ENCODE measurements at regions not wholly inside any gene's neighbourhood (a gene's known extent, or its start where the extent isn't known, plus 50 kb on each side); places are given as distances from the start of the nearest gene placed in this dataset.

DNA sequence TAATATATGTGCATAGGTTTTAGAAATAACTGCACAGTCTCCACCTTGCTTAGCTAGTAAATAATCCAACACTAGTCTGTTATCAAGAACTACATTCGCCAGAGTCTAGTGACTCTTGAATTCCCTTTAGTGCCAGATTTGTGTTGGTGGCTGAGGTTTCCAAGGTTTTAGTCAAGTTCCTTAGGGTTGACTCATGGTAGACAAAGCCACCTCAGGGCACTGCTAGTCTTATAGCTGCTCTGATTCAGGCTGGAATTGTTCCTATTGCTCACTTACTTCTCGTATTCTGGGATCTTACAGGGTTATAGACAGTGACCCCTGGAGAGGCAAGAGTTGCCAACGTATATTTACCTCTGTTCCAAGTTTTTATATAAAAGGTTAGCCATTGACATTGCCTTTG is 1369.8 kb upstream of the CDH9 start:
- in situ Hi-C loops (cut with MboI; ENCODE audit: low pct_unique_long_range_greater_than_20kb, low sequenced_read_pairs, unreplicated experiment): no loop called here
- no peak for DNase-seq (ENCODE audit: low spot score)
- TF ChIP-seq, protein P1, sequence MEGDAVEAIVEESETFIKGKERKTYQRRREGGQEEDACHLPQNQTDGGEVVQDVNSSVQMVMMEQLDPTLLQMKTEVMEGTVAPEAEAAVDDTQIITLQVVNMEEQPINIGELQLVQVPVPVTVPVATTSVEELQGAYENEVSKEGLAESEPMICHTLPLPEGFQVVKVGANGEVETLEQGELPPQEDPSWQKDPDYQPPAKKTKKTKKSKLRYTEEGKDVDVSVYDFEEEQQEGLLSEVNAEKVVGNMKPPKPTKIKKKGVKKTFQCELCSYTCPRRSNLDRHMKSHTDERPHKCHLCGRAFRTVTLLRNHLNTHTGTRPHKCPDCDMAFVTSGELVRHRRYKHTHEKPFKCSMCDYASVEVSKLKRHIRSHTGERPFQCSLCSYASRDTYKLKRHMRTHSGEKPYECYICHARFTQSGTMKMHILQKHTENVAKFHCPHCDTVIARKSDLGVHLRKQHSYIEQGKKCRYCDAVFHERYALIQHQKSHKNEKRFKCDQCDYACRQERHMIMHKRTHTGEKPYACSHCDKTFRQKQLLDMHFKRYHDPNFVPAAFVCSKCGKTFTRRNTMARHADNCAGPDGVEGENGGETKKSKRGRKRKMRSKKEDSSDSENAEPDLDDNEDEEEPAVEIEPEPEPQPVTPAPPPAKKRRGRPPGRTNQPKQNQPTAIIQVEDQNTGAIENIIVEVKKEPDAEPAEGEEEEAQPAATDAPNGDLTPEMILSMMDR (IDR thresholded peaks at IDR 0.05; ENCODE audit: extremely low read depth, insufficient read depth, missing control alignments): no peak

DNA sequence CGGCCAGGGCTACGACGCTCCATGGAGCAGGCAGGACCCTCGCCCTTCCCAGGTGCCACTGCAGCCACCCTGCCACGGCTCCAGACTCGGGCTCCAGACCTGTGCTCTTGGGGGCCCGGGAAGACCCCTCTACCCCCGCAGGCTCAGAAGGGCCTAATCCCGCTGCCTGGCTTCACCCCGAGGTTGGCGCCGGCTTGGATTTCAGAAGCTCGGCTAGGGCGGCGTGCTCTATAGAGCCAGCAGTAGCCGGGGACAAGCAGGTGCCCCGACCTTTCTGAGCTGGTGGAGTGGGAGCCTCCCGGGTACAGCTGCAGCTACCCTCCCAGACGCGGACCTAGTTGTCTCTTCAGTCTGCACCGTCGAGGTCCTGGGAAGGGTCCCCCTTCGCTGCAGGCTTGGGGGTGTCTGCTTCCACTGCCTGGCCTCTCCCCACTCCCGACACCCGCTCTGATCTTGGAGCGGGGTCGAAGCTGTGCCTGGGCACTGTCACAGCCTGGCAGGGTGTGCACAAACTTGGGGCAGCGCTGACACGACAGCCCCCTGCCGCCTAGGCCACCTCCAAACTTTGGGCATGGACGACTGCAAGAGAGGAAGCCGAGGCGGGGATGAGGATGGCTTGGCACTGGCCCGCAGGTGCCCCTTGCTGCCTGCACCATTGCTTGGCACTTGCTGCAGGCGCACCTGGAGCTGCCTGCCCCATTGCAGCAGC is 1366.1 kb upstream of the CDH9 start:
- in situ Hi-C loops (cut with MboI; ENCODE audit: low pct_unique_long_range_greater_than_20kb, low sequenced_read_pairs, unreplicated experiment): no loop called here
- DNase-seq (ENCODE audit: low spot score): no peak
- TF ChIP-seq, protein P1 (IDR thresholded peaks at IDR 0.05; ENCODE audit: extremely low read depth, insufficient read depth, missing control alignments): no peak

DNA sequence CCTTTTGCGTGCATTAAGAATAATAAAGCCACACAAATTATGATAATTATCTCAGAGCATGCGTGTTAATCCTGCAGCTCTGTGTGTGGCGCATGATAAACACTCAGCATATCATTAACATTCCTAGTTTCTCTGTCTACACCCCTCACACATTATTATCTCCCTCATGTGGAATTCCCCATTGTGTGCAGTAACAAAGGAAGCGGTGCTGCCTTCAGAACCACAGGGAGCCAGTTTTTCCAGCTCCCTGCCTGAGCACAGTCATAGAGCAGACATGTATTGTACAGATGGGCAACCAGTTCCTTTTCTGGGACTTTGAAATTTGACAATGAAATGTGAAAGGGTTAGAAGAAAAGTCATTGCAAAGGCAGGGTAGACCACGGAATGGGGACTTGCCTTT is 1365.5 kb upstream of the CDH9 start:
- in situ Hi-C loops (cut with MboI; ENCODE audit: low pct_unique_long_range_greater_than_20kb, low sequenced_read_pairs, unreplicated experiment): no loop called here
- no peak for DNase-seq (ENCODE audit: low spot score)
- TF ChIP-seq, protein P1 (IDR thresholded peaks at IDR 0.05; ENCODE audit: extremely low read depth, insufficient read depth, missing control alignments): no peak

DNA sequence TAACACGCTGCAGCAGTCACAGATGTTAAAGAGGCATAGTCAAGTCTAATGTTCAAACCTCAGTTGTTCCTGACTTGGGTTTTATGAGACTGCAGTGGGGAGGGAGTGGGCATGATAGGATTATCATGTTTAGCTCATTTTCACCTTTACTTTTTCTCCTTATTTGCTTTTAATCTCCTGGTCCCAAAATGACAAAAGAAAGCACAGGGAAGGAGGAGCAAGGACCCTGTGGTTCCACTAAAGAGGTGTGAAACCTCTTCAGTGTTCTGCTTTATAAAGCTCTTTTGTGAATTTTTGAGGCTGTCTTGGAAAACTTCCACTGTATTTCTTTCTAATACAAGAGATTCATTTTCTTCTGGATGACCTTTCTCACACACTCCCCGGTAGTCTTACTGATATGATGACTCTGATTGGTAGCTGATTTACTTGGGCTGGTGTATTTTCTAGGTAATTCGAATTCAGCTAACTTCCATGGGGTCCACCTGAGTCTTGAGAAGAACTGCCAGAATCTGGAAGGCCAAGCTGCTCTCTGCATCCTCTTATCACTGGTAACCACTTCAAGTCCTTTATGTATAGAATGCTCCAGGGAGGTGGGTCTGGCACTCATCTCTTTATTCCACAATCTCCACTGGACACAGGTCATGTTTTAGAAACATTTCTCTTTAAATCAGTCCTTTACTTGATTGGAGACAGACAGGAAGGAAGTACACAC is 1364.4 kb upstream of the CDH9 start:
- no peak for DNase-seq (ENCODE audit: low spot score)
- TF ChIP-seq, protein P1 (IDR thresholded peaks at IDR 0.05; ENCODE audit: extremely low read depth, insufficient read depth, missing control alignments): no peak
- in situ Hi-C loops (cut with MboI; ENCODE audit: low pct_unique_long_range_greater_than_20kb, low sequenced_read_pairs, unreplicated experiment): no loop called here

DNA sequence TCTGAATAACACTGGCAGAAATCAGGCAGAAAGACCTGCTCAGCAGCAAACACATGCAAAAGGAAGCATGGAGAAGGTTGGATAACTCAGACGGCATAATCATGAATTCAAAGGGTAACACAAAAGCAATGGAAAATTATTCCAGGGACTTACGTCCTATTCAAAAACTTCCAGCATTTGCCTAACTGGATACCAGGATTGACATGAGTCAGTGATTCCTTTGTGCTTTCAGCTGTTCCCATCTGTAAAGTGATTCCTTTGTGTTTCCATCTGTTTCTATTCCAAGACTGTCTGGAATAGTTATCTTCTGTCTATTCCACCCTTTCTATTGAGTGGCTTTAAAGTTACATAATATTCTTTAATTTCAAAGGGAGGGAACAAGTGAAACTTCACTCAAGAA is 1361.7 kb upstream of the CDH9 start:
- DNase-seq (ENCODE audit: low spot score): no peak
- TF ChIP-seq, protein P1 (IDR thresholded peaks at IDR 0.05; ENCODE audit: extremely low read depth, insufficient read depth, missing control alignments): no peak
- in situ Hi-C loops (cut with MboI; ENCODE audit: low pct_unique_long_range_greater_than_20kb, low sequenced_read_pairs, unreplicated experiment): no loop called here

DNA sequence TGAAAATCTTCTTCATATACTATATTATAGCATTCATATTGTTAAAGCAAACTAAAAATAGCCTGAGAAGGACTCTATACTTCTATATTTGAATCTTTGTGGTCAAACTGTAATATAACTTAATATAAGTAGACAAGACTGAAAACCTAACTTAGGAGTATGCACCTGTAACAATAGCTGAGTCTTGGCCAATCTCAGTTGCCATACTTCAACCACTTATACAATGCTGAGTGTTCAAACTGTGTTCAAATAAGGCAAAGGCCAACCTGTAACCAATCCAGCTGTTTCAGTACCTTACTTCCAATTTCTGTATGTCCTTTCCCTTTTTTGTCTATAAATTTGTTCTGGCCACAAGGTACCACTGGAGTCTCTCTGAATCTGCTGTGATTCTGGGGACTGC is 1360.8 kb upstream of the CDH9 start:
- TF ChIP-seq, protein P1 (IDR thresholded peaks at IDR 0.05; ENCODE audit: extremely low read depth, insufficient read depth, missing control alignments): no peak
- no peak for DNase-seq (ENCODE audit: low spot score)
- in situ Hi-C loops (cut with MboI; ENCODE audit: low pct_unique_long_range_greater_than_20kb, low sequenced_read_pairs, unreplicated experiment): no loop called here
